GM06990 (cell line): ENCODE measurements at regions not wholly inside any gene's neighbourhood (a gene's known extent, or its start where the extent isn't known, plus 50 kb on each side); places are given as distances from the start of the nearest gene placed in this dataset.

Source experiments
- DNase-seq: peaks from one replicate; pipeline ENCODE4 v3.0.0-alpha.2; 2011; ENCODE audit not compliant: insufficient read length; ENCODE audit errors: extremely low read depth
- H3K27me3 ChIP-seq: replicated peaks from 2 replicates; pipeline ENCODE4 v1.6.0; 2011; ENCODE audit warnings: low read length; ENCODE audit not compliant: control insufficient read depth, insufficient read depth
- H3K36me3 ChIP-seq: 2 replicates; pipeline ENCODE4 v1.5.1; 2011; ENCODE audit warnings: low read length; ENCODE audit not compliant: control insufficient read depth, insufficient read depth
- H3K4me3 ChIP-seq: replicated peaks from 2 replicates; pipeline ENCODE4 v1.5.1; 2011; ENCODE audit warnings: low read depth, mild to moderate bottlenecking, control low read depth, low read length
- CTCF ChIP-seq: IDR thresholded peaks from 2 replicates; pipeline ENCODE4 v1.5.1; 2011; ENCODE audit warnings: low read length, control low read depth, mild to moderate bottlenecking, inconsistent platforms; ENCODE audit not compliant: insufficient read depth, poor library complexity, severe bottlenecking

- H3K4me3 ChIP-seq: no peak overlapping the region
- DNase-seq: no peak
- TF ChIP-seq CTCF: no peak
- no peaks in the 10 kb centered on the region for H3K36me3 ChIP-seq
- peaks cover 1% of the 10 kb centered on the region for H3K27me3 ChIP-seq
Observed at GRCh38 chr6:43843669-43844171, 73.7 kb downstream of the VEGFA start.

GRCh38 chr6:43843097-43843645 lies 73.2 kb downstream of the VEGFA start:
- TF ChIP-seq CTCF: no peak
- Histone ChIP-seq H3K27me3 (peaks cover 1% of the 10 kb centered on the region), H3K36me3 (no peaks in the 10 kb centered on the region), H3K4me3 (no peak overlapping the region)
- DNase-seq: no peak

GRCh38 chr6:43842231-43842794 lies 72.3 kb downstream of the VEGFA start:
- Histone ChIP-seq H3K36me3 (no peaks in the 10 kb centered on the region), H3K4me3 (no peak overlapping the region), H3K27me3 (peaks cover 1% of the 10 kb centered on the region)
- no peak for TF ChIP-seq CTCF
- no peak for DNase-seq

GRCh38 chr6:43840490-43841218 lies 70.6 kb downstream of the VEGFA start:
- Histone ChIP-seq H3K4me3 (no peak overlapping the region), H3K36me3 (no peaks in the 10 kb centered on the region), H3K27me3 (peaks cover 1% of the 10 kb centered on the region)
- no peak for DNase-seq
- TF ChIP-seq CTCF: no peak

- DNase-seq: no peak
- no peaks in the 10 kb centered on the region for H3K36me3 ChIP-seq
- peak; percentile 44 for TF ChIP-seq CTCF
- no peak overlapping the region for H3K4me3 ChIP-seq
- H3K27me3 ChIP-seq: no peaks in the 10 kb centered on the region; the same call in none of the 2 replicates
Observed at GRCh38 chr6:43838276-43839036, 68.4 kb downstream of the VEGFA start.
